Heart left ventricle (tissue), 13 donors: ENCODE measurements at regions not wholly inside any gene's neighbourhood (a gene's known extent, or its start where the extent isn't known, plus 50 kb on each side); places are given as distances from the start of the nearest gene placed in this dataset.

ENCODE experiments used
- CTCF ChIP-seq, 12 donors: fragments of 200-600 bp; sonication (generic) in 4 of 12; IDR thresholded peaks; one replicate each; pipeline versions ENCODE4 v1.5.0 to v1.8.0; 2018 to 2022; ENCODE audit warnings: antibody characterized with exemption in 12 of 12, mild to moderate bottlenecking in 5 of 12
- POLR2A ChIP-seq, 2 donors: fragments of 450-650 bp; IDR thresholded peaks; one replicate each; pipeline ENCODE4 v1.6.1; 2017; ENCODE audit warnings: antibody characterized with exemption in 2 of 2, mild to moderate bottlenecking in 2 of 2, moderate library complexity in 2 of 2
- donor health status: ischemic (EF 13 %, LVEDD 7.1; RV severe dilation, severe dysfunction).
- donor health status: DM: no; HTN: yes; CAD: no.
- donor health status: DM: no; HTN: no; CAD: no.
- donor health status: ischemic (EF 25% LVEDD 6.9; RV normal size, moderate dysfunction).
- donor health status: ischemic (EF 25% LVEDD 5.7; RV mildly dilated, moderate dysfunction).
- donor health status: ischemic (EF 35%, LVEDD 5.7; RV mildly dilated, moderate dysfunction).
- donor health status: nonischemic (EF 11% LVEDD 7.7; RV severe dilation, severe dysfunction).
- donor health status: DM: yes; HTN: yes; CAD: no.
- donor health status: PGD.
- donor health status: ischemic (EF 29% LVEDD 5.4; RV normal size, mild dysfunction).
- donor health status: nonischemic (EF 23%, LVEDD 6.1; RV moderate dilation, normal function).

- TF ChIP-seq CTCF (IDR thresholded peaks at IDR 0.05) (no peak), POLR2A (IDR thresholded peaks at IDR 0.05) (no peak)
Measured at GRCh38 chr10:9097206-9097990, 1042.9 kb downstream of the GATA3 start.
